ENCODE measurements at regions not wholly inside any gene's neighbourhood (a gene's known extent, or its start where the extent isn't known, plus 50 kb on each side); places are given as distances from the start of the nearest gene placed in this dataset.

DNA sequence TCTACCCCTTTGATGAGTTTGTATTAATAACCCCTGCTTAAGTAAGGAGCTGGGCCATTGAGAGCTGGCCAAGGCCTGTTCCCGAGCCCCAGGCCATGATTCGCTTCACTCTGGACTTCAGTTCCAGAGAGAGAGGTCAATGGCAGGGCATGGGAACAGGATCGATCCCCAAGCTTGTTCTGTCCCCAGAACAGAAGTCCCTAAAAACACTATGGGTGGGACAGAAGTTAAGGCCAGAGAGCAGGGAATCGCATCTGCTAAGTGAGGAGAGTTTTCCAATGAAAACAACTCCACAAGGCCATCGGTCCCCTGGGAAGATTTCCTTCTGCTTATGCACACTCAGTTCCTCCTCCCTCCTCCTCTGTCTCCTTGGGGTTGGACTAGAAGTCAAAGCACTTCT, 159.6 kb downstream of the LSM5 start:
- TF ChIP-seq, protein P1, sequence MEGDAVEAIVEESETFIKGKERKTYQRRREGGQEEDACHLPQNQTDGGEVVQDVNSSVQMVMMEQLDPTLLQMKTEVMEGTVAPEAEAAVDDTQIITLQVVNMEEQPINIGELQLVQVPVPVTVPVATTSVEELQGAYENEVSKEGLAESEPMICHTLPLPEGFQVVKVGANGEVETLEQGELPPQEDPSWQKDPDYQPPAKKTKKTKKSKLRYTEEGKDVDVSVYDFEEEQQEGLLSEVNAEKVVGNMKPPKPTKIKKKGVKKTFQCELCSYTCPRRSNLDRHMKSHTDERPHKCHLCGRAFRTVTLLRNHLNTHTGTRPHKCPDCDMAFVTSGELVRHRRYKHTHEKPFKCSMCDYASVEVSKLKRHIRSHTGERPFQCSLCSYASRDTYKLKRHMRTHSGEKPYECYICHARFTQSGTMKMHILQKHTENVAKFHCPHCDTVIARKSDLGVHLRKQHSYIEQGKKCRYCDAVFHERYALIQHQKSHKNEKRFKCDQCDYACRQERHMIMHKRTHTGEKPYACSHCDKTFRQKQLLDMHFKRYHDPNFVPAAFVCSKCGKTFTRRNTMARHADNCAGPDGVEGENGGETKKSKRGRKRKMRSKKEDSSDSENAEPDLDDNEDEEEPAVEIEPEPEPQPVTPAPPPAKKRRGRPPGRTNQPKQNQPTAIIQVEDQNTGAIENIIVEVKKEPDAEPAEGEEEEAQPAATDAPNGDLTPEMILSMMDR (IDR thresholded peaks at IDR 0.05; ENCODE audit: poor library complexity, severe bottlenecking), result no peak
- no peak for TF ChIP-seq POLR2AphosphoS5 (IDR thresholded peaks at IDR 0.05)
- no peak for TF ChIP-seq EZH2 (IDR thresholded peaks at IDR 0.05; ENCODE audit: borderline replicate concordance, insufficient read depth, low read length, poor library complexity, severe bottlenecking)
- no peak for TF ChIP-seq SMC3 (conservative IDR thresholded peaks at IDR 0.05; ENCODE audit: poor library complexity)
- no peak for TF ChIP-seq RAD21 (conservative IDR thresholded peaks at IDR 0.05)
- TF ChIP-seq EP300 (conservative IDR thresholded peaks at IDR 0.05; ENCODE audit: poor library complexity, severe bottlenecking), result no peak
- TF ChIP-seq TAF1 (IDR thresholded peaks at IDR 0.05; ENCODE audit: low read depth), result no peak
- TF ChIP-seq MXI1 (conservative IDR thresholded peaks at IDR 0.05; ENCODE audit: poor library complexity, severe bottlenecking), result no peak

Data from neural cell (in vitro differentiated cells).